IPS-NIHi11 (cell line): ENCODE measurements at regions not wholly inside any gene's neighbourhood (a gene's known extent, or its start where the extent isn't known, plus 50 kb on each side); places are given as distances from the start of the nearest gene placed in this dataset.

ENCODE experiments used
- DNase-seq: peaks from one replicate; pipeline ENCODE4 v3.0.0; 2012; ENCODE audit warnings: mixed read lengths, low spot score

DNA sequence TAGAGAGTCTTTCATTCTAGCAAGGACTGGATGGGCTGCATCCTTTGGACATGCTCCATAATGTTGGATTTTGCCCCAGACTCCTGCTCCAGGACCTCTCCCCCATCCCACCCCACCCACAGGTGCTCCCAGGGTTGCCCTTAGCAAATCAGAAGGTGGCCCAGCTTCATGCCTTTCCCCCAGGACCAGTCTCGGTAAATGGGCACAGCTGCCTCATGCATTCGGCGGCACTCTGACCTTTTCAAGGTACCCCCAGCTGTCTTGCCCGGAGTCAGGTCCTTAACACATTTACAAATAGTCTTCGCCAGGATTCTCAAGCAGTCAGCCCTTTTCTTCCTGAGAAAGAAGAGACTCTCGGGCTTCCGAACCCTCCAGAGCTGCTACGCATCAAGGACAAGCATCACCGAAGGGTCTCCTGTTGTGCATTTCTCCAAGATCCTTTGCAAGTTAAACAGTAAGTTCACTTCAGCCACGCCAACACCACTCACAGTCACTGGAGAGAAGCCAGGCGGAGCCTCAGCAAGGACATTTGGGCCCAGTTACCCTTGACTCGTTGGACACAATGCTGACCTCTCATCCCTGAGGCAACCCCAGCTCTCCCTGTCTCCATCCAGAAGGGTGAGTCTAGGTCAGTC, 287.8 kb downstream of the FAM43A start:
- DNase-seq = no peak

DNA sequence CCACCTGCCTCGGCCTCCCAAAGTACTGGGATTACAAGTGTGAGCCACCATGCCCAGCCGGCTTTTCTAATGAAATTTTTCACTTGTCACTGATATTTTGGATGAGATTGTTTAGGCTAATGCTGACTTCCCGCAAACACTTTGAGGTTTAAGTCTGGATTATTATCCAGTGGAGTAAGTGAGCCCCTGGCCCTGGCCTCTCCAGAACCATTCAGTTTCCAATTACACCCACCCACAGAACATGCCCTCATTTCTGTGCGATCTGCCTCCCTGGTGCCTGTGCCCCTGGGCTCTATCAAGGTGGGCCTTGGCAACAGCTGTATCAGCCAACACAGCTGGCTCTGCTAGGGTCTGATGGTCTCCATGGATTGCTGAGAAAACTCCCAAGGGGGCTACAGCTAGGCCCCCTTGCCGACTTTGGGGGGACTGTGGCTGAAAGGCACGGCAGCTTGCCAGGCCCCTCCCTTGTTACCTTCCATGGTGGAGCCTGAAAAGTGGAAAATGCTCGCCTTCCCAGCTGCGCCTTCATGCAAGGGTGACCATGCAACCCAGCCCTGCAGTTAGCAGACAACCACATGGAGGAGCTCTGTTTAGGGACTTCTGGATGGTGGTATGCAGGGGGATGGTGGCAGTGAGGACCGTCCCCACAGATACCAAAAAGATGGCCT, 288.9 kb downstream of the FAM43A start:
- no peak for DNase-seq

DNA sequence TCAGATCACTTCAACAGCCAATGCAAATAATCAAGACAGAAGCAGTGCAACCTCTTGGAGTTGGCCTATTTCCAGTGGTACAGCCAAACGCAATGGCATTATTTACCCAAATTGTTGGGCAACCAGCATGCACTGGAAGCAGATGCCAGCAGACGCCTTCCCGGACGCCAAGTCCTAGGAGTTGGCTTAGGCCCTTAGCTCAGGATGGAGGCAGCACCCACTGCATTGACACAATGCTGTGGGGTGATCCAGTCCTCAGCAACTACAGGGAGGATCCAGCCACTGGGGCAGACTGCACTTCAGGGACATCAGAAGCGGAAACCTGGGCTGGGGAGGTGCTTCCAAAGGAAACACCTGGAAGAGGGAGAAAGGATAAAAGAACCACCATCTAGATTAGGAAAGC, 290.4 kb downstream of the FAM43A start:
- DNase-seq = no peak

DNA sequence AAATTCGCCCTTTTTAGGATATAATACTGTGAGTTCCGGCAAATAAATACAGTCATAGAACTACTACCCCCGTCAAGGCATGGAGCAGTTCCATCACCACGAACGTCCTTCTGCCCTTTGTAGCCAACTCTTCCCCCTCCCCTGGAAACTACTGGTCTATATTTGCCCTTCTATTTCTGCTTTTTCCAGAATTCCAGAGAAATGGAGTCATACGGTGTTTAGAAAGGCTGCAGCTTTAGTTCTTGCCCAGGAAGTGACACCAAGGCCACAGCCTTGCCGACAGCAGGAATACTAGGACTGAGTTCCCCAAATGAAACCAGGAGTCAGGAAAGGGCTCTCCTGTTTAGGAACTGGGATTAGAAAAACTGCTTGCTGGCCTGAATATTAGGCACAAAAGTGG, 291.2 kb downstream of the FAM43A start:
- DNase-seq = no peak

DNA sequence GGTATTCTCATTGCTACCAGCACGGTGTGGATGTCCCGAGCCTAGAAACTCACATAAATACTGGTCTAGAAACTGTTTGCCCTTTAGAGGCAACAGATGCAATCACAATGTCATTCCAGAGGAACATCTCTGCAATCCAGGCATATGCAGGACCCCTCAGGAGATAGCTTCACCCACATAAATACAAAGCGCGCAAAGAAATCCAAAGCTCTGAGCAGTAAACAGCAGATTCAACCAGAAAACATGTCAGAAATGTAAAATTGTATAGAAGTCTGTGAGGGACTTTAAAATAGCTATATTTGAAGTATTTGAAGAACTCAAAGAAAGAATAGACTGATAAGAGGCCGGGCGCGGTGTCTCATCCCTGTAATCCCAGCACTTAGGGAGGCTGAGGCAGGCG, 291.7 kb downstream of the FAM43A start:
- DNase-seq = no peak

DNA sequence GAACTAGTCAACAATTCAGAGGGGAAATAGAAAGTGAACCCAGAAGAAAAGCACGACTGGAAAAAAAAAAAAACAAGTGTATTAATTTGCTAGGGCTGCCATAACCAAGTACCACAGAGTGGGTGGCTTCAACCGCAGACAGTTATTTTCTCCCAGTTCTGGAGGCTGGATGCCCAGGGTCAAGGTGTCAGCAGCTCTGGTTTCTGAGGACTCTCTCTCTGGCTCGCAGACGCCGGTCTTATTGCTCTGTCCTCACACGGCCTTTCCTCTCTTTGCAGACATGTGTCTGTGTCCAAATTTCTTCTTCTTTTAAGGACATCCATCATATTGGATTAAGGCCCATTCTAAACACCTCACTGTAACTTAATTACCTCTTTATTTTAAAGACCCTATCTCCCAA, 291.8 kb downstream of the XXYLT1 start:
- DNase-seq = no peak

DNA sequence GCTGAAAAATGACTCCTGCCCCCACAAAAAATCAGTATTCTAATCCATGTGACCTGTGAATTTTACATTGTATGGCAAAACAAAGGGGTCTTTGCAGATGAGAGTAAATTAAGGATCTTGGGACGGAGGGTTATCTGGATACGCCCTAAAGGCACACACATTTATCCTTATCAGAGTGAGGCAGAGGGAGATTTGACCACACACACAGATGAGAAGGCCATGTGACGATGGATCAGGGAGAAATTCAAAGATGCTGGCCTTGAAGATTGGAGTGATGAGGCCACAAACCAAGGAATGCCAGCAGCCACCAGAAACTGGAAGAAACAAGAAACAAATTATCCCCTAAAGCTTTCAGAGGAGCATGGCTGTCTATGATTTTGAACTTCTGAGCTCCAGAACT, 288.5 kb downstream of the XXYLT1 start:
- no peak for DNase-seq

DNA sequence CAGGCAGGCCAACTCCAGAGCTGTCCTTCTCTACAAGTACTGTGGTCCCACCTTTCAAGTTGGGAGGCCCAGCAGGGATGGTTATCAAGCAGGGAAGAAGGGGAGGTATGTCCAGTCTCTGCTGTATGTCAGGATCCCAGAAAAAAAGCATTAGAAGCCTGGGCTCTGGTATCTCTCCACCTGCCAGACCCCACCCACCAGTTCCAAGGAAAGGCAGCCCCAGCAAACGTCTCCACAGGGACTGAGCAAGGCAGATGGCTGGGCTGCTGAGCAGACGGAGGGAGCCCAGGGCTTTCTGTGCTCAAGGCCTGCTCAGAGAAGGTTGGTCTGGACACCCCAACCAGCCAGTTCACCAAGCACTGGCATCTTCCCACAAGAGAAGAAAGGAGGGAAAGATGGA, 287.8 kb downstream of the XXYLT1 start:
- DNase-seq = no peak

DNA sequence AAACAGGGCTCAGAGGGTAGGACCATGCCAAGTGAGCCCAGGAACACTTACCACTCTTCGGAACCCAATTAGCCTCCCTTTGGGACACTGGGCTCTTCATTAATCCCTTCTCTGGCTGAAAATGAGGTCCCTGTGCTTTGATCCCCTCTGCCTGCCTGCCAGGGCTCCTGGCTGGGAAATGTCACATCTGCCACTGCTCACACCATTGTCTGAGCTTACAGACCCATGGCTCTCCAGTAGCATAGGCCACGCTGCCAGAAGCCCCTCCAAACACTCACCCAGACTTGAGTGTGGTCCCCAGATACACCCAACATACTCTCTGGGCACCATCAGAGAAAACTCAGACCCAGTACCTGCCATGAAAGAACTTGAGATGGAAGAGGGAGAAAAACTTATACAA, 287.3 kb downstream of the XXYLT1 start:
- DNase-seq = no peak

DNA sequence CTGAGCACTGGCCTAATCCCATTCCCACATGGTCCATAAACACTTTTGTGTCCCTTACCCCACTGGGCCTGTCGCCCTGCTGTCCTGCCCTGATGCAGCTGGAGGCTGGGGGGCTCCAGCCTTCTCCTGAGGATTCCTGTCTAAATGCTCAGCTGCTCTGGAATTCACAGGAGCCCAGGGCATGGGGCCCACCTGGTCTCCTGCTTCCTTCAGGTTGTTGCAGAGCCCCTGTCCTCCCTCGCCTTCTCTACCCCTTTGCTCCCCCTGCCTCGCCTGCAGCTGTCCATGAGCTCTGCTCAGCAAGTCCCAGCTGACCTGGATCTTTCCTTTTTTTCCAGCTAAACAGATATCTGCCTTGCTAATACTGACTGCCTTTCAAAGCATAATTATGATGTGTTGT, 286.9 kb downstream of the XXYLT1 start:
- no peak for DNase-seq

DNA sequence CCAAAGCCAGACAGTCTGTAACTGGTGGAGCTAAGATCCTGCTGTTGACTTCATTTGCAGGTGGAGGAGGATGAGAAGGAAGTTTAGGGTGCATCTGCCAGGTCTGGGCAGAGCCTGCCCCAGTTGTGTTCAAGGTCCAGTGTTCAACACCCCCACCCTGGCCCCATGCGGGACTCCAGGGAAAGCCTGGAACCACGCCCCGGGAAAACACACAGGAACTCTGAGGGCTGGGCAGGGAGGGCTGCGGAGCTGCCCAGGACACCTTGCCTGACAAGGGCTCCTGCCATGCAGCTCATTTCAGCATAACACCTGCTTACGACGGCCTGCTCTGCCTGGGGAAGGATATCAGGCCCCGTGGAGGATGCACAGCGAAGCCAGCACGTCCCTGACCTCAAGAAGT, 286.3 kb downstream of the XXYLT1 start:
- no peak for DNase-seq

DNA sequence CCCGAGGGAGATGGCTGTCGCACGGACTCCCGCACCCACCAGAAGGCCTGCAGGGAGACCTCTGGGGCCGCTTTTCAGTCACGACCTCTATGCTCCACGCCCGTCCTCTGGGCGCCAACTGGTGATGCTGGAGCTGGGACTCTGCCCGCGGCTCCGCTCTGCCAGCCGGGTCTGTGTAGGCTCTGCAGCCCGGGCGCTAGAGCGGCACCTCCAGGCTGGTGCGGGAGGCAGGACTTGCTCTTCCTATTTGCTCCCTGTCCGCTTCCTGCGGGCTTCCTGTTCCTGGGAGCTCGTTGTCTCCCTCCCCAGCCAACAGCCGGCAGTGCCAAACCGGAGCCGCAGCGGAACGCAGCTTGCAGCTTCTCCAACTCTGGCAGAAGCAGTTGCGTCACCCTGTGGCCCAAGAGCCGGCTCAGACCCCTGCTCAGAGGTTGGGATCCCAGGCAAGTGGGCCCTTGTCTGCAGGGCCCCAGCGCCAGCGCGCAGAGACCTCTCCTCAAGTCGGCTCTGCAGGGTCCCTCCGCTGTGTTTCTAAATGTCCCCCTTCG, 285.9 kb downstream of the XXYLT1 start:
- DNase-seq = peak; percentile 74

DNA sequence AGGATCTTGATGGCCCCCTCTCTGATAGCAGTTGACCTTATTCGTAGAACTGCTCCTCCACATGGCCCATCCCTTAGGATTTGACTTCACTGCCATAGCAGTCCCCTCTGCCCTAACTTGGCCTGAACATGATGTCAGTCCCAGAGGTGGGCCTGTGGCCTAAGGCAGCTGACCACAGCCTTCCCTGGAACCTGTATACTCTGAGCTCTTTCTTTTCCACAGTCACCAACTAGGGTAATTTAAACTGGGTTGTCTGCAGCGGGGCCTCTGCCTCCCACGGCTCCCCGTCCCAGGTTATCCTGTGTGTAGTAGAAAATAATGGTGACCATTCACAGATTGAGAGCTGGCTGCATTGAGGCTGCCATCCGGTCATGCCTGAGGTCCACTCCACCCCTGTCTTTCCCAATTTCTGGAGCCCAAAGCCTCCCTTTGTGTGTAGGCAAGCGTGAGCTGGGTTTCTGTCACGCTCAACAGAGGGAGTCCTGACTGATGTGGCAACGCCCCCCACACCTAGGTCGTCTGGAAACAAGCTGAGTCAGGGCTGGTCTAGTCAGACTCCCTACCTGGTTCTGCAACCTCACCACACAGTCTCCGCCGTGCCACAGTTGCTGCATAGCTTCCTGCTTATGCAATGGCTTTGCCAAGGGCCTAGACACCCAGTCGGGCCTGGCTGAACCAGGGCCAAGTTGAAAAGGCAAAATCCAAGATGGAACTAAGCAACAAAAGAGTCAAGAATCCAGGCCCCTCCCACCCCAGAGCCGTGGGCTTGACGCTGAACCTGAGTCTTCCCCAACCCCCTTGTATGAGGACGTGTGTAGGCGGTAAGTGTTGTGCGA, 284.5 kb downstream of the XXYLT1 start:
- peak; percentile 67 for DNase-seq

DNA sequence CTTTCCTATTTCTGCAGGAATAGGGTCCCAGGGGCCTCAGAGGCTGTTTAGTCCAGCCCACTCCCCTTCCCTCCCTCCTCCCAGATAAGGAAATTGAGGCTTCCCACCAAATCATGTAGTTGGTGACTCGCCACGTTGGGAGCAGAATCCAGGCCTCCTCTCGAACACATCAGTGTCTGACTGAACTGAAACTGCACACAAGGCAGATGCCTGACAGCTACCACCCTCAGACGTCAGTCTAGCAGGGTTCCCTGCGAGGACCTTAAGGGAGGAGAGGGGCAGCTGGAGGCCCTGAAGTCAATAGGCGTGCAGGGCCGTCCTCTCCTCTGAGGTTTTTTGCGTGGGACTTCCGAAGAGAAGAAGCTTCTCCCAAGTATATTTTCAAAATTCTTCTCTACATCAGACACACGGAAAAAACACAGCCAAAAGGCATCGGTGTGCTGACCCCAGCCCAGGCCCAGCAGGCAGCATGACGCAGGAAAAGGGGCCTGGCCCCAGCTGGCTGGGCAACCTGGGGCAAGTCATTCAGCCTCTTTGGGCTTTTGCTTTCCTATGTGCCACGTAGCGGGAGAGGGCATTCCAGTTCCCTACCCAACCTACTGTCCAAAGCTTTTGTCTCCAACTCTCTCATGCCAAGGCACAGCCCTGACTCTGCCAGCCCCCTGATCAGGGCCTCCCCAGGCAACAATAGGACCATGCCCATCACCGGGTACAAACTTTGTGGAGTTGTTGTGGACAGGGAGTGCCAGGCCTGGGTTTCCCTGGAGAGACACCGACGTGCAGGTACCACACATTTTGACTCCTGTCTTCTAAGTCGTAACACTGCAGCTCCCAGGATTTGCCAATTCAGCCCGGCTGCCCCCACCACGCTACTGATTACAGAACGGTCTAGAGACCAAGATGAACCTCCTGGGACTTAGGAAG, 283.1 kb downstream of the XXYLT1 start:
- no peak for DNase-seq

DNA sequence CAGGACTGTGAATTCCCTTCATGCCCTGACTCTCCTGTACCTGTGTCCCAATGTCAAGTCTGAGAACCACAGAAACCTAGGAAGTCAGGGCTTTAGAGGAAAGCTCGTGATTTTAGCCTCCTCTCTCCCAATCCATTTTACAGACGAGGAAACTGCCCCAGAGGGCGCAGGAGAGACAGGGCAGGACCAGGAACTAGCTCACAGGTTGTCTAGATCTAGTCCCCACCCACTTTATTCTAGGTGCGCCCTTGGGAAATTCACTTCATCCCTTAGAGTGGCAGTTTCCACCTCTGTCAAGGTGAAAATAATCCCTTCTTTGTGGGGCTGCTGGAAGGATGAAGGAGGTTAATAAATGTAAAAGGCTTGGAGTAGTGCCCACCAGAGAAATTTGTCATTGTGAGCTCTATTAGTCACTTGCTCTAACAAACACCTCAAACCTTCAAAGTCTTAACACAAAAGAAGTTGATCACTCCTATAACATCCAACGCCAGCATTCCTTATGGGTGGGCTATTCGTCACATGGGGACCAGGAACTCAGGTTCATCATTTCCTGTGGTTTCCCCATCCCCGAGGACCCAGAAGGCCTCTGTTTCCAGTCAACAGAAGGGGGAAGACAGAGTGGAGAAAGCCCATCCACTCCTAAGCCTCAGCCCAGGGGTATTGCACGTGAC, 282.3 kb downstream of the XXYLT1 start:
- no peak for DNase-seq

DNA sequence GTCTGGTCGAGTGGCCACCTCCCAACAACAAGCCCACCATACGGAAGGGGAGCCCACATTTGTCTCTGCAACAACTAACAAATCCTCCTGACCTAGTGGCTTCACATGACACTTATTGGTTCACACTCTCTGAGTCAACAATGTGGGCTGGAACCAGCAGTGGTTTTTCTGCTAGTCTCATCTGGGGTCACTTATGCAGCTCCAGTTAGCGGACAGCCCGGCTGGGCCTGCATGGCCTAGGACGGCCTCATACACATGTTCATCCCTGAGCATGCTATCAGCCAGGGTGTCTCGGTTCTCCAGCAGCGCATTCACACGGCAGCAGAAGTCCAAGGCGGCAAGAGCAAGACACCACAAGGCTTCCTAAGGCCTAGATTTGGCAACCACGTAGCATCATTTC, 281.7 kb downstream of the XXYLT1 start:
- no peak for DNase-seq

DNA sequence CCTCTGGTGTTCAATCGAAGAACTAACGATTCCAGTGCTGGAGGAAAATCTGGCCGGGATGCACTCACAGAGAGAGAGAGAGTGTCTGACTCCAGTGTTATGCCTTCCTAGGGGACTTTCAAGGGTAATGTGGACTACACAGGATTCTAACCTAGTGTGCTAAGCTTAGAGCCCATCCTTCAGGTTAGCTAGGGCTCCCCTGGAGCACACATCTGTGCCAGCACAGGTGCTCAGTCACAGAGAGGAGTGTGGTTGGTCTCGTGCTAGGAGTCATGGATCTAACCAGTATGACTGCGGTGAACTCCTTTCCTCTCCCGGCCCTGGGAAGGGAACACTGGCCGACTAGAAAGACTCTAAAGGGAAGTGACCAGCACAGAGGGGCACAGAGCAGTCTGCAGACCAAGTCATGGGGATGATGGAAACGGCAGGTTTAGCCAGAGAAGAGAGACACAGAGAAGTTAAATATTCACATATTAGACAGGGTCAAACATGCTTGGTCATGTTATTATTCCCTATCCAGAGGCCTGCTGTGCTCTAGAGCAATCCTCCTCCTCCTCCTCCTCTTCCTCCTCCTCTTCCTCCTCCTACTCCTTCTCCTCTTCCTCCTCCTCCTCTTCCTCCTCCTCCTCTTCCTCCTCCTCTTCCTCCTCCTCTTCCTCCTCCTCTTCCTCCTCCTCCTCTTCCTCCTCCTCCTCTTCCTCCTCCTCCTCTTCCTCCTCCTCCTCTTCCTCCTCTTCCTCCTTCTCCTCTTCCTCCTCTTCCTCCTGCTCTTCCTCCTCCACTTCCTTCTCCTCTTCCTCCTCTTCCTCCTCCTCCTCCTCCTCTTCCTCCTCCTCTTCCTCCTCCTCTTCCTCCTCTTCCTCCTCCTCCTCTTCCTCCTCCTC, 280.3 kb downstream of the XXYLT1 start:
- no peak for DNase-seq

DNA sequence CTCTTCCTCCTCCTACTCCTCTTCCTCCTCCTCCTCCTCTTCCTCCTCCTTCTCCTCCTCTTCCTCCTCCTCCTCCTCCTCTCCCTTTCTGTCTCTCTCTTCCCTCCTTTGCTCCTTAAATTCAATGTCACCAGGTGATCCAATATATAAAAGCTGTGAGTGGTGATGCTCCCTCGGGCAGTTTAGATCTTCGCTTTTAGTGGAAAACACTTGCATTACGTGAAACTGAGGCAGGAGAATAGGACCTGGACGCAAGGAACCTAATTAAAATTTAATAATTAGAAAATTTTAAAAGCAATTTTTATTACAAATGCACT, 279.7 kb downstream of the XXYLT1 start:
- DNase-seq = no peak

DNA sequence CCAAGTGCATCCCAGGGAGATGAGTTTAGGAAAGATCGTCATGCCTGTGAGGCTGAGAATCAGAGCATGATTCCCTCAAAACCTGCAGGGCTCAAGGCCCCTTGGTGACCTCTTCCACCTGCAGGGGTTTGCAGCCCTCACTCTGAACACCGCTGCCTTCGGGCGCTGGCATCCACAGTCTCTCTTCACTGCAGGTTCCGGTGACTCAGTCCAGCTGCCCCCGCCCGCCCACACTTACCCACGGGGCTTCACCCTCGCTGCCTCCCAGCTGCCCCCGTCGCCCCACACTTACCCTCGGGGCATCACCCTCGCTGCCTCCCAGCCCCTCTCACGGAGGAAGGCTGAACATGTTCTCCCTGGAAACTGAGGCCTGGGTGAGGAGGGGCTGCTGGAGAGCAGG, 277.1 kb downstream of the XXYLT1 start:
- no peak for DNase-seq

DNA sequence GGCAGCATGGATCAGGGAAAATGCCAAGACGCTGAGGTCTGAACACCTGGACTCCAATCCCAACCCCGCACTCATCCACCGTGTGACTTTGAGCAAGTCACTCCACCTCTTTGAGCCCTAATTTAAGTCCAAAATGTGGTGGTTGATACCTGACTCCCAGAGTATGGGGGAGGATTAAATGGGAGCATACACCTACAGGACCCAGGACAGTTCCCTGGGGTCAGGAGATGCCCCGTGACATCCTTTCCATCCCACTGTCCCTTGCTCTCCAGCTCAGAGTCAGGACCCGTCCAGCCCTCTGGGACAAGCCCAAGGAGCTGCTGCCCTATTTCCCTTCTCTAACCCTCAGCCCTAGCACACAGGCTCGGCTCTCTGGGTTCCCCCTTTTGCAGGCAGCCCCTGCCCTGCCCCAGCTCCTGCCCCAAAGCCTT, 276.4 kb downstream of the XXYLT1 start:
- no peak for DNase-seq
